Epidermal melanocyte (primary cell): ENCODE measurements at regions not wholly inside any gene's neighbourhood (a gene's known extent, or its start where the extent isn't known, plus 50 kb on each side); places are given as distances from the start of the nearest gene placed in this dataset.
"Not testable (repeated sequence)": the region's sequence is repeated elsewhere in the genome, so short reads cannot be mapped to it uniquely, and the experiment has no call there.

Experiments
- DNase-seq: peaks from one replicate; pipeline ENCODE4 v3.0.0; 2011; ENCODE audit warnings: low spot score; ENCODE audit not compliant: insufficient read length

- DNase-seq: no peak
Measured at GRCh38 chr12:74595696-74596095, 58.1 kb downstream of the ATXN7L3B start.

GRCh38 chr12:74598819-74599218, 61.2 kb downstream of the ATXN7L3B start:
- no peak for DNase-seq

- DNase-seq: no peak
Measured at GRCh38 chr12:74599932-74600331, 62.3 kb downstream of the ATXN7L3B start.

GRCh38 chr12:74600817-74601216, 63.2 kb downstream of the ATXN7L3B start:
- not testable (repeated sequence) for DNase-seq

- DNase-seq: peak; percentile 20
Measured at GRCh38 chr12:74602881-74603672, 65.4 kb downstream of the ATXN7L3B start.

GRCh38 chr12:74608231-74608775, 70.7 kb downstream of the ATXN7L3B start:
- DNase-seq: no peak

- DNase-seq: no peak
Measured at GRCh38 chr12:74610711-74611110, 73.1 kb downstream of the ATXN7L3B start.

GRCh38 chr12:74614426-74614825, 76.8 kb downstream of the ATXN7L3B start:
- DNase-seq: no peak

- no peak for DNase-seq
Measured at GRCh38 chr12:74619084-74619483, 81.4 kb downstream of the ATXN7L3B start.

- DNase-seq: no peak
Measured at GRCh38 chr12:74619884-74620283, 82.2 kb downstream of the ATXN7L3B start.

- DNase-seq: no peak
Measured at GRCh38 chr12:74620921-74621320, 83.3 kb downstream of the ATXN7L3B start.

- DNase-seq: no peak
Measured at GRCh38 chr12:74624201-74624600, 86.6 kb downstream of the ATXN7L3B start.

- no peak for DNase-seq
Measured at GRCh38 chr12:74626397-74626796, 88.8 kb downstream of the ATXN7L3B start.

- no peak for DNase-seq
Measured at GRCh38 chr12:74641262-74641661, 103.6 kb downstream of the ATXN7L3B start.

GRCh38 chr12:74641694-74642093, 104.1 kb downstream of the ATXN7L3B start:
- no peak for DNase-seq

- DNase-seq: no peak
Measured at GRCh38 chr12:74644681-74645080, 107.0 kb downstream of the ATXN7L3B start.

GRCh38 chr12:74646831-74647230, 109.2 kb downstream of the ATXN7L3B start:
- DNase-seq: no peak

GRCh38 chr12:74647256-74647655, 109.6 kb downstream of the ATXN7L3B start:
- DNase-seq: no peak

GRCh38 chr12:74656251-74656650, 118.6 kb downstream of the ATXN7L3B start:
- DNase-seq: no peak

- no peak for DNase-seq
Measured at GRCh38 chr12:74660442-74660841, 122.8 kb downstream of the ATXN7L3B start.

GRCh38 chr12:74663958-74664357, 126.3 kb downstream of the ATXN7L3B start:
- DNase-seq: no peak

GRCh38 chr12:74665690-74666089, 128.1 kb downstream of the ATXN7L3B start:
- DNase-seq: no peak

- DNase-seq: no peak
Measured at GRCh38 chr12:74671421-74671820, 133.8 kb downstream of the ATXN7L3B start.
